Posterior cingulate gyrus (tissue), 11 donors: ENCODE measurements at regions not wholly inside any gene's neighbourhood (a gene's known extent, or its start where the extent isn't known, plus 50 kb on each side); places are given as distances from the start of the nearest gene placed in this dataset.

Source experiments
- DNase-seq, 10 donors: peaks; one replicate each; pipeline versions ENCODE4 v3.0.0 to v3.0.0-alpha.2; 2020 to 2021; ENCODE audit warnings: mixed read lengths in 3 of 10
- intact Hi-C: fragments of 100-400 bp; cut with DNase I; formaldehyde crosslinking; loops from one replicate; pipeline ENCODE4 v1.15.1; 2023

GRCh38 chr12:65648461-65648860, 175.8 kb upstream of the HMGA2 start:
- DNase-seq: no peak
- intact Hi-C loops: no loop called here

GRCh38 chr12:65649126-65649525, 175.2 kb upstream of the HMGA2 start:
- no peak for DNase-seq
- intact Hi-C loops: no loop called here

- intact Hi-C loops: no loop called here
- DNase-seq: no peak
These were observed 173.2 kb upstream of the HMGA2 start for GRCh38 chr12:65651060-65651459.

- intact Hi-C loops: no loop called here
- DNase-seq: no peak
These were observed 171.0 kb upstream of the HMGA2 start for GRCh38 chr12:65653321-65653720.

- intact Hi-C loops: no loop called here
- DNase-seq: no peak
These were observed 170.2 kb upstream of the HMGA2 start for GRCh38 chr12:65653946-65654629.

- DNase-seq: no peak
- intact Hi-C loops: no loop called here
These were observed 169.2 kb upstream of the HMGA2 start for GRCh38 chr12:65655074-65655493.

- intact Hi-C loops: no loop called here
- DNase-seq: no peak
These were observed 168.0 kb upstream of the HMGA2 start for GRCh38 chr12:65656156-65656882.

- DNase-seq: no peak
- intact Hi-C loops: no loop called here
These were observed 167.4 kb upstream of the HMGA2 start for GRCh38 chr12:65656891-65657351.

GRCh38 chr12:65657635-65658034, 166.6 kb upstream of the HMGA2 start:
- DNase-seq: no peak
- intact Hi-C loops: no loop called here

GRCh38 chr12:65658360-65658759, 165.9 kb upstream of the HMGA2 start:
- DNase-seq: no peak
- intact Hi-C loops: no loop called here

GRCh38 chr12:65659681-65660080, 164.6 kb upstream of the HMGA2 start:
- intact Hi-C loops: no loop called here
- DNase-seq: no peak

- DNase-seq: no peak
- intact Hi-C loops: no loop called here
These were observed 164.2 kb upstream of the HMGA2 start for GRCh38 chr12:65660096-65660495.

GRCh38 chr12:65660836-65661235, 163.4 kb upstream of the HMGA2 start:
- DNase-seq: no peak
- intact Hi-C loops: no loop called here

GRCh38 chr12:65662590-65662989, 161.7 kb upstream of the HMGA2 start:
- intact Hi-C loops: no loop called here
- DNase-seq: no peak

GRCh38 chr12:65663097-65663496, 161.2 kb upstream of the HMGA2 start:
- intact Hi-C loops: no loop called here
- no peak for DNase-seq

GRCh38 chr12:65663648-65664047, 160.6 kb upstream of the HMGA2 start:
- no peak for DNase-seq
- intact Hi-C loops: no loop called here

GRCh38 chr12:65664715-65665250, 159.5 kb upstream of the HMGA2 start:
- intact Hi-C loops: no loop called here
- no peak for DNase-seq

- no peak for DNase-seq
- intact Hi-C loops: no loop called here
These were observed 158.5 kb upstream of the HMGA2 start for GRCh38 chr12:65665817-65666216.

GRCh38 chr12:65666876-65667275, 157.4 kb upstream of the HMGA2 start:
- intact Hi-C loops: no loop called here
- DNase-seq: no peak

GRCh38 chr12:65667932-65668331, 156.4 kb upstream of the HMGA2 start:
- DNase-seq: no peak
- intact Hi-C loops: no loop called here

- DNase-seq: no peak
- intact Hi-C loops: no loop called here
These were observed 155.1 kb upstream of the HMGA2 start for GRCh38 chr12:65668981-65669695.
